GM21447 (cell line): ENCODE measurements at regions not wholly inside any gene's neighbourhood (a gene's known extent, or its start where the extent isn't known, plus 50 kb on each side); places are given as distances from the start of the nearest gene placed in this dataset.

Experiments used
- ATAC-seq: cut with Tn5 transposase; IDR thresholded peaks from one replicate; pipeline ENCODE4 v1.9.1; 2021; ENCODE audit not compliant: unreplicated experiment

DNA sequence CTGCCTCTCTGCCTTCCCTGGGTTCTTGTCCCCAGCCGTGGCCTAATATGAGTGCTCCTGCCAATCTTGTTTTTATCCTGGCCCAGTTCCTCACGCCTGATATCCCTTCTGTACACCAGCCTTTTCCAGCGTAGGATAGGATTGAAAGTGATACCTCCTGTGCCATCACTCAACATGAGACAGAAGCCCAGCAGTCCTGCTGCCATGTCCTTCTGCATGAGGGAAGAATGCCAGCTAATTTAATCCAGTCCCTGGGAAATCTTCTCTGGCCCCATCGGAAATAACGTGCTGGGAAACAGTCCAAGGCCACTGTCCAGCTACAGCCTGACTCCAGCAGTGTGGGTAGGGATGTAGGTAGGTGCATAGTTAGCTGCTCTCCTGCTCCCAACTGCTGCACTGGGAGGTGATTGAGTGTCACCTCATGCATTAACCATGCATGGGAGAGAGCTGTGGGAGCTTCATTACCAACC lies 92.0 kb upstream of the TPM1 start:
- no peak for ATAC-seq

GRCh38 chr15:62951481-62951880 lies 91.1 kb upstream of the TPM1 start:
- no peak for ATAC-seq

GRCh38 chr15:62953021-62953420 lies 89.5 kb upstream of the TPM1 start:
- ATAC-seq: no peak

DNA sequence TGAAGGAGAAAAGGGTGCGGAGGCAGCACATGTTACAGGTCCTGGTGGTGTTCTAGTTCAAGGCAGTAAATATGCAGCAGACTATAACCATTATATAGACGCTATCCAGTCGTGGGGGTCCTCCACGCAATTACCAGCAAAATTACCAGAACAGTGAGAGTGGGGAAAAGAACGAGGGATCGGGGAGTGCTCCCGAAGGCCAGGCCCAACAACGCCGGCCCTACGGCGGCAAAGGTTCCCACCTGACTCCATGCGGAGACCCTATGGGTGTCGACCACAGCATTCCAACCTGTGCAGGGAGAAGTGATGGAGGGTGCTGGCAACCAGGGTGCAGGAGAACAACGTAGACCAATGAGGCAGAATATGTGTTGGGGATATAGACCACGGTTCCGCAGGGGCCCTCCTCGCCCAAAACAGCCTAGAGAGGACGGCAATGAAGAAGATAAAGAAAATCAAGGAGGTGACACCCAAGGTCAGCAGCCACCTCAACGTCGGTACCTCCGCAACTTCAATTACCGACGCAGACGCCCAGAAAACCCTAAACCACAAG lies 89.0 kb upstream of the TPM1 start:
- ATAC-seq: no peak

DNA sequence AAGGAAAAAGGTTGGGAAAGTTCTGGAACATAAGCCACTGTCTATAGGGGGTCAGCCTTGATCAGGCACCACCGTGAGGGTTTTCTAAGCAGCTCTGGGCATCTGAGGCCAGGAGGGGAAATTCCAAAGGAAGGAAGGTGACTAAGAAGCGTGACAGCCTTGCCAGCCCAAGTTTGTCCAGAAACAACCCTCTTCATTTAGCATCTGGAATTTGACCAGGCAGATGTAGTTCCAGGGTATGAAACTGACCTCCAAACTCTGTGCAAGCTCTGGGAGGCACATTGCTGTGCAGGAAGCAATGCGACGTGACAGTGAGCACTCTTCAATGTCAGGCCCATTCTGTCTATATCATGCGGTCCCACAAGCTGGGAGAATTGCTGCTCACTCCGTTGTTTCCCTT lies 85.4 kb upstream of the TPM1 start:
- ATAC-seq: no peak

- ATAC-seq: no peak
Measured at GRCh38 chr15:62958528-62959363, 83.8 kb upstream of the TPM1 start.

DNA sequence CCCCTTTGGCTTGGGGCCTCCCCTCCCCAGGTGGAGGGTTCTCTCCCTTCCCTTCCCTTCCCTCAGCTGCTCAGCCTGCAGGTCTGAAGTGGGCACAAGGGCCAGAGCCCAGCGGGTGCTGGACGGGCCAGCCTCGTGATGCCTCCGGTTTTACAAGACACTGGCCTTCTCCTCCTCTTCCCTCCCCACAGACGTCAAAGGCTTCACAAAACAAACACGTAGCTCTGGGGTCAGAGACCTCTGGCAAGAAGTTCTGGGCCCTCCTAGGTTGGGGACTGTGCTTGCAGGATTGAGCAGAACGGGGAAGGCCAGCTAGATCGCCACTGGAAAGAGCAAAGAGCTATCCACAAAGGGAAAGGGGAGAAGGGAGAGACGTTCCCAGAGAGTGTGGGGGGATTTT lies 81.4 kb upstream of the TPM1 start:
- no peak for ATAC-seq

GRCh38 chr15:62962101-62962995 lies 80.2 kb upstream of the TPM1 start:
- ATAC-seq: no peak

GRCh38 chr15:62964251-62964650 lies 78.3 kb upstream of the TPM1 start:
- no peak for ATAC-seq

DNA sequence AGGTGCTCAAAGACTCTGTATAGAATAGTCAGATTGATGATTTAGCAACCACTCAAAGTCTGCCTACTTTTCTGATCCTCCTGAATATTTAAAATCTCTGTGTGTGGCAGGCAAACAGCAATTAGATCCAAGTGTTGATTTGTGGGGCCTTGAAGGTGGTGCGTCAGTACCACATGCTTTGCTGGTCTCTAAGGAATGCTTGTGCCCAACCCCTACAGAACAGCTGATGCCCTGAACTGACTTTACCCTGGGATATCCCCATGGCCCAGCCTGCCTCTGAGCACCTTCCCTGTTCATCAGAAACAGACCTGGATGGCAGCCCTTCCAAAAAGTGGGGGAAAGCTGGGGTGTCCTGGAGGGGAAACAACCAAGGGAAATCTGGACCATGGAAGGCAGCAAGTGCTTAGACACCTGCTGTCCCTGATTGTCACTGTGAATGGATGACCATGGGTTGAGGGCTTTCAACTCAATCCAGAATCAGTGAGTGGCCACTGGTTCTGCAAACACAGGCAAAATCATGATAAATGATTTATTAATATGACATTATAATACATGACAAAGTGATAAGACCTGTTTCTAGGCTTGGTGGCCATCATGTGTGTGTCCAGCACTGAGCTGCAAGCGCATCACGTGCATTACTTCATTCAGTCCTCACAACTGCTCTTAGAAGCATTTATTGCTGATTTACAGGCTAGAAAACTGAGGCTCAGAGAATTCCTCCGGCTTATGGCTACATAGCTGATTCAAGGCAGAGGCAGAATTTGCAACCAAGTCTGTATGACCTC lies 76.1 kb upstream of the TPM1 start:
- no peak for ATAC-seq

- ATAC-seq: no peak
Measured at GRCh38 chr15:62968699-62969098, 73.8 kb upstream of the TPM1 start.

- no peak for ATAC-seq
Measured at GRCh38 chr15:62969442-62970089, 73.0 kb upstream of the TPM1 start.

DNA sequence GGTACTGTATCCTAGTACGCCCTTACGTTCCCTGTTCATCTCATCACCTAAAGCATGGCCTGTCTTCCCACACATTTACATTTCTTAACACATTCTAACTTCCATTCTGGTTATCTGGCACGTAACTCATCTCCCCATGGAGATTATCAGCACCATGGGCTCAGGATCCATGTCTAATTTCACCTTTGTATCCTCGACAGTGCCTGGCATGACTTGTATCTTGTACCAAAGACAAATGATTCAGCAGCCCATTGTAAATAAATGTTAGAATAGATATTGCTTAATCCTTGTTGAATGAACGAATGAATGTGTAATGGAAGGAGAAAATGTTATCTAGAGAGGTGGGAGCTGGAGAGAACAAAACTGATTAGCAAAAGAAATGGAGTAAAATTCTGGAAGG lies 69.7 kb upstream of the TPM1 start:
- ATAC-seq: no peak

GRCh38 chr15:62975515-62975914 lies 67.0 kb upstream of the TPM1 start:
- ATAC-seq: no peak

GRCh38 chr15:62976301-62976881 lies 66.2 kb upstream of the TPM1 start:
- no peak for ATAC-seq

DNA sequence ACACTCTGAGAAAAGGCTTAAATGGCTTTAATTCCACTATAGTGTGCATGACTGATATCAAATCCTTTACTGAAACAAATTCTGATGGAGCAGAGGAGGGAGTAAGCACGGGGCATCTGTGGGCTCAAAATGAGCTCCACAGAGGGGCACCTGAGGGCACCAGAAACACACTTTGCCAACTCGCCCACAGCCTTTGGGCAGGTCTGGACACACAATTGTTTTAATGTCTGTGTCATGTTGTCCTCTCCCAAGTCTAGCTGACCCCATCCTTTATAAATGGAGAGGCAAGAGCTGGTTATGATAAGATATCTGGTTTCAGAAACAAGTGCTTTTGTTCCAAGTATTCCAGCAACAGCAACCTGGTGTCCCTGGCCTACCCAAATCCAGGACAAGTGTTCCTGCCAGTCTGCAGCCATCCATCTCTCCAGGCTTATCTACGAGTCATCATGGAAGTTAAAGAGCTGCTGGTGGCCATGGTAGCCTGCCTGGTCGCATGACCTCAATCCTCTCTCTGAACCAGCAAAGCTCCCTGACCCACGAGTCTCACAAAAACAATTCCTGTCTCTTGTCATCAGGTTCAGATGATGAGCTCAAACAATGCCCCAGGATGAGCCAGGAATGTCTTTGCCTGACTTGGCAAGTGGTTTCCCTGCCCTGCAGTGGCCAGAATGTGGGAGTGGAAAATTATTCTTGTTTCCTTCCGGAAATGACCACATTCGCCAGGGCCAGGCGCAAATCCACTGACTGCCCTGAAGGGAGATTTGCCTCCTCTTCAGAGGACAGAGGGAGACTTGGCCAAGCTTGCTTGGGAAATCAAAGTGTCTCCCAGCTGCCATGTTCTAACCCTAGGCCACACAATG lies 64.4 kb upstream of the TPM1 start:
- no peak for ATAC-seq

DNA sequence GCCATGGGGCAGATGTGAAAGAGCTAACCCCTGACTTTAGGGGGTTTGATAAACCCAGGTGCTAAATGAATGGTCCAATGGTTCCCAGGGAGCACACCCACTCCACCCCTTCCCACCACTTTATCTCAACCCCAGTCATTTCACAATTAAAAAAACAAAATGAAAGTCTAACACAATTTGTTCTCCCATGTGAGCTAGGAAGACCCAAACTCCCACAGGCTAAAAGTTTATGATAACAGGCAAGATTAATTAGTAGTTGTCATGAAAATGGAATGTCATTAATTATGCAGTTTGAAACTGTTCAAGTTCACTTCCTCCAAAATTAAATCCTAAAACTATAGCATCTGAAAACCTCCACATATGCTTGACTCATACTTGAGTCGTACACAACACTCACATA lies 63.3 kb upstream of the TPM1 start:
- no peak for ATAC-seq

DNA sequence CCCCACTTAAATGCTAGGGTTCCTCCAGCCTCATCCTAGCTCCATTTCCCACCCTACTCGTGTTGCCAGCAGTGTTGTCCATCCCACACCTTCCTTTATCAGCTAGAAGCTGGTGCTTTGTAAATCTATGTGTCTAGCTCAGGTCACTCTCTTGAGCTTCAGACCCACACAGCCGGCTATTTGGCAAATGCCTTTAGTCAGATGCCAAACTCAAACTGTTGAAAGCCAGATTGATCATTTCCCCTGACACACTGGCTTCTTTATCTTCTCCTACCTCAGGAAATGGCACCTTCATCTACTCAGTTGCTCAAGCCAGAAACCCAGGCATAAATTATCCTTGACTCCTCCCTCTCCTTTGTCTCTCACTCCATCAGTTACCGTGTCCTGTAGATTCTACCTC lies 61.5 kb upstream of the TPM1 start:
- no peak for ATAC-seq

DNA sequence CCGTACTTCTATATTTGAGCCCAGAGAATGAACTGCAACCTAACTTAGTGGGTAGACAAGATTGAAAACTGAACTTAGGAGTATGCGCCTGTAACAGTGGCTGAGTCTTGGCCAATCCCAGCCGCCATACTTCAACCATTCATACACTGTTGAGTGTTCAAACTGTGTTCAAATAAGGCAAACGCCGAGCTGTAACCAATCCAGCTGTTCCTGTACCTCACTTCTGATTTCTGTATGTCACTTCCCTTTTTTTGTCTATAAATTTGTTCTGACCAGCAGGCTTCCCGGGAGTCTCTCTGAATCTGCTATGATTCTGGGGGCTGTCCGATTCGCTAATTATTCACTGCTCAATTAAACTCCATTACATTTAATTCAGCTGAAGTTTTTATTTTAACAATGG lies 58.6 kb upstream of the TPM1 start:
- no peak for ATAC-seq
